HCT116 (cell line): ENCODE measurements at regions not wholly inside any gene's neighbourhood (a gene's known extent, or its start where the extent isn't known, plus 50 kb on each side); places are given as distances from the start of the nearest gene placed in this dataset.

Experiments
- ATAC-seq: fragments of 200-7000 bp; cut with Tn5 transposase; 2 replicates; pipeline ENCODE4 v1.9.1; 2020; ENCODE audit warnings: mild to moderate bottlenecking, moderate library complexity
- BruUV-seq: library from RNA; stranded (reverse); fragments of 400-500 nt; replicated peaks from 2 replicates; lab custom pipeline; 2021; lab: Mats Ljungman, UMichigan
- CTCF ChIA-PET: fragments of 300-600 bp; sonication (Branson Sonifier 250); formaldehyde crosslinking; loops from one replicate; lab custom pipeline; 2021; ENCODE audit warnings: antibody characterized with exemption; lab: Charles Lee
- POLR2A ChIA-PET: fragments of 300-600, 350-600 bp; sonication (Branson Sonifier 250); formaldehyde crosslinking; loops from one replicate; lab custom pipeline; 2021; ENCODE audit warnings: antibody characterized with exemption; lab: Charles Lee
- RAD21 ChIA-PET, 2 experiments: fragments of 300-600 bp; sonication (Branson Sonifier 250); formaldehyde crosslinking; loops; one replicate each; lab custom pipeline; 2023; ENCODE audit warnings: low total read pairs in 2 of 2; ENCODE audit not compliant: uncharacterized antibody in 2 of 2, unreplicated experiment in 2 of 2, low non-redundant PET in 1 of 2; lab: Charles Lee
- DNase-seq: peaks from one replicate; pipeline ENCODE4 v3.0.0-alpha.2; 2010; ENCODE audit warnings: low read depth, low spot score
- H2AFZ ChIP-seq: fragments of 200-600 bp; shearing (Covaris generic), sonication (generic); 2 replicates; pipeline ENCODE4 v1.6.1; 2017; ENCODE audit warnings: low read depth, mixed run types, mixed read lengths, antibody characterized with exemption, low read length; ENCODE audit not compliant: poor library complexity, severe bottlenecking
- H3K27ac ChIP-seq: 2 replicates; pipeline ENCODE4 v1.5.1; 2012; ENCODE audit warnings: low read depth, low read length
- H3K27me3 ChIP-seq: fragments of 200-600 bp; sonication (generic); 2 replicates; pipeline ENCODE4 v1.6.1; 2016; ENCODE audit warnings: mixed run types, low read length, mixed read lengths; ENCODE audit not compliant: insufficient read depth
- H3K36me3 ChIP-seq, 2 experiments: fragments of 200-500 bp in 1 of 2; fragments of 200-600 bp in 1 of 2; sonication (Bioruptor generic) in 1 of 2; sonication (generic) in 1 of 2; 2 replicates each; pipeline versions ENCODE4 v1.5.1 to v1.6.1; 2014 to 2016; ENCODE audit warnings: low read length in 2 of 2, inconsistent platforms in 1 of 2, mixed read lengths in 1 of 2, mixed run types in 1 of 2; ENCODE audit not compliant: insufficient read depth in 2 of 2, control insufficient read depth in 1 of 2
- H3K4me1 ChIP-seq, 2 experiments: fragments of 200-600 bp in 1 of 2; sonication (generic) in 1 of 2; 2 replicates each; pipeline versions ENCODE4 v1.5.1 to v1.6.1; 2012 to 2017; ENCODE audit warnings: low read length in 2 of 2, inconsistent platforms in 1 of 2, mild to moderate bottlenecking in 1 of 2, mixed read lengths in 1 of 2, mixed run types in 1 of 2, moderate library complexity in 1 of 2; ENCODE audit not compliant: insufficient read depth in 2 of 2, control insufficient read depth in 1 of 2
- H3K4me2 ChIP-seq: fragments of 200-600 bp; sonication (generic); 2 replicates; pipeline ENCODE4 v1.6.1; 2017; ENCODE audit warnings: mixed run types, low read length, mixed read lengths
- H3K4me3 ChIP-seq, 2 experiments: fragments of 200-600 bp in 1 of 2; sonication (generic) in 1 of 2; replicated peaks in 1 of 2; 2 replicates each; pipeline ENCODE4 v1.5.1; 2011 to 2016; ENCODE audit warnings: low read length in 2 of 2, control low read depth in 1 of 2, low read depth in 1 of 2, mild to moderate bottlenecking in 1 of 2, mixed read lengths in 1 of 2, mixed run types in 1 of 2
- H3K79me2 ChIP-seq: fragments of 200-600 bp; sonication (generic); 2 replicates; pipeline ENCODE4 v1.6.1; 2017; ENCODE audit warnings: mild to moderate bottlenecking, mixed run types, low read length, moderate library complexity, mixed read lengths; ENCODE audit not compliant: insufficient read depth
- H3K9ac ChIP-seq: fragments of 200-600 bp; sonication (generic); 2 replicates; pipeline ENCODE4 v1.6.1; 2016; ENCODE audit warnings: low read length, mixed read lengths
- H3K9me2 ChIP-seq: fragments of 200-600 bp; sonication (generic), shearing (Covaris generic); 2 replicates; pipeline ENCODE4 v1.6.1; 2017; ENCODE audit warnings: mixed run types, mild to moderate bottlenecking, moderate library complexity; ENCODE audit not compliant: insufficient read depth
- H3K9me3 ChIP-seq, 2 experiments: fragments of 200-500 bp in 1 of 2; fragments of 200-600 bp in 1 of 2; sonication (Bioruptor generic) in 1 of 2; sonication (generic) in 1 of 2; 2 replicates each; pipeline ENCODE4 v1.6.1; 2014 to 2017; ENCODE audit warnings: low read length in 2 of 2, mixed read lengths in 2 of 2, inconsistent platforms in 1 of 2, low read depth in 1 of 2, mild to moderate bottlenecking in 1 of 2, mixed run types in 1 of 2, moderate library complexity in 1 of 2; ENCODE audit not compliant: control insufficient read depth in 1 of 2, insufficient read depth in 1 of 2
- H4K20me1 ChIP-seq: fragments of 200-600 bp; sonication (generic), shearing (Covaris generic); 2 replicates; pipeline ENCODE4 v1.6.1; 2017; ENCODE audit warnings: mixed run types, mild to moderate bottlenecking, moderate library complexity; ENCODE audit not compliant: insufficient read depth
- EGR1 ChIP-seq: IDR thresholded peaks from 2 replicates; pipeline ENCODE4 v1.6.1; 2012; ENCODE audit warnings: low read depth
- EZH2 ChIP-seq: fragments of 200-600 bp; sonication (generic); IDR thresholded peaks from 2 replicates; pipeline ENCODE4 v1.6.1; 2017; ENCODE audit warnings: antibody characterized with exemption, mixed run types
- EZH2phosphoT487 ChIP-seq: fragments of 200-600 bp; IDR thresholded peaks from 2 replicates; pipeline ENCODE4 v1.6.1; 2018; ENCODE audit warnings: antibody characterized with exemption, borderline replicate concordance
- JUND ChIP-seq: IDR thresholded peaks from 2 replicates; pipeline ENCODE4 v1.6.1; 2012
- POLR2AphosphoS5 ChIP-seq: IDR thresholded peaks from 2 replicates; pipeline ENCODE4 v1.6.1; 2011; ENCODE audit warnings: mild to moderate bottlenecking, low read depth, low read length, moderate library complexity
- SIN3A ChIP-seq: IDR thresholded peaks from 2 replicates; pipeline ENCODE4 v1.6.1; 2012; ENCODE audit warnings: low read depth
- SP1 ChIP-seq: IDR thresholded peaks from 2 replicates; pipeline ENCODE4 v1.6.1; 2012; ENCODE audit warnings: low read depth
- TCF7L2 ChIP-seq: IDR thresholded peaks from 2 replicates; pipeline ENCODE4 v1.7.0; 2011; ENCODE audit warnings: borderline replicate concordance, inconsistent platforms; ENCODE audit not compliant: insufficient read depth, insufficient read length; ENCODE audit errors: extremely low read depth
- ZFX ChIP-seq: fragments of 450-650 bp; IDR thresholded peaks from 2 replicates; pipeline ENCODE4 v1.6.1; 2017
- intact Hi-C: fragments of 100-400 bp; cut with micrococcal nuclease; formaldehyde crosslinking; loops from 2 replicates; pipeline ENCODE4 v1.10.0; 2022
- TF ChIP-seq, protein P1 (sequence below): IDR thresholded peaks from 2 replicates; pipeline ENCODE4 v1.6.1; 2011; ENCODE audit warnings: mild to moderate bottlenecking, low read length, moderate library complexity; ENCODE audit not compliant: insufficient replicate concordance; ENCODE audit errors: extremely low read depth
- TF ChIP-seq, protein P2 (sequence below): IDR thresholded peaks from 2 replicates; pipeline ENCODE4 v1.6.1; 2012; ENCODE audit warnings: low read depth

DNA sequence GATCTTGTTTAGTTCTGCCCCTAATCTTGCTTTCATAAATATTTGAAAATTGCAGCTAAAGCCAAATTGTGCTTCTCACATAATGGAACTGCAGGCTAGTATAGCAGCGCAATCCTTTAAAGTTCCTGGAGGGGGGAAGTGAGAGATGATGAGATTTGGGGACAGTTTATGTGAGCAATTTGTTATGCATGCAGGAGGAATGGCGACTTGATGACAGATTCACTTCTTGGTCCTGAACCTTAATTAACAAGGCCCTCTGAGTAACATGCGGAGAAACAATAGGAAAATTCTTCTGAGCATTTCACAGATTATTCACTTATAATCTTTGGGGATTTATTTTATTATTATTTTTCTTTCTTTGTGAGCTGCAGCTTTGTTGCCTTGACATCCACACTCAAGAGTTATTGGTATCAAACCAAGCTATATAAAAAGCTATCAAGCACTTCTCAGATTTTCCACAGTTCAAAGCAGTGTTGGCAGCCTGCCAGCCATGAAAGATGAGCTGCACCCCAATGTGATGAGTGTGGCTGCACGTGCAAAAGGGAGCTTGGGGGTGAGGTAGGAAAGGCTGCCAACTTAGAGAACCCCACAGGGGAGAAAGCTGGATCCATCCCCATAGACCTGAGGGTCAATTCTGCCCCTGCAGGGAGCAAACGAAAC is 1662.2 kb upstream of the FLRT2 start:
- H3K79me2 ChIP-seq, result no peaks in the 10 kb centered on the region
- no peak for TF ChIP-seq ZFX
- TF ChIP-seq POLR2AphosphoS5, result no peak
- TF ChIP-seq SP1, result no peak
- no peak for TF ChIP-seq EZH2
- TF ChIP-seq, all 23 proteins: peak for 0
- DNase-seq (no peak), ATAC-seq (no peak)
- H3K9me3 ChIP-seq, result peaks cover 9 to 13% of the 10 kb centered on the region in 2 experiments; a peak in 2 of 4 replicates
- intact Hi-C loops, result no loop called here
- ChIA-PET POLR2A (no interaction called here), CTCF (no interaction called here), RAD21 (no interaction called here)
- H2AFZ ChIP-seq, result no peak overlapping the region
- H3K4me1 ChIP-seq, result no peaks in the 10 kb centered on the region
- no peaks in the 10 kb centered on the region for H3K27me3 ChIP-seq
- no peaks in the 10 kb centered on the region for H4K20me1 ChIP-seq
- no peak overlapping the region for H3K9ac ChIP-seq
- no peak overlapping the region for H3K4me2 ChIP-seq
- no peak overlapping the region for H3K4me3 ChIP-seq
- no peak overlapping the region for H3K27ac ChIP-seq
- H3K9me2 ChIP-seq, result no peaks in the 10 kb centered on the region
- H3K36me3 ChIP-seq, result no peaks in the 10 kb centered on the region
- BruUV-seq, result no TSS peak

DNA sequence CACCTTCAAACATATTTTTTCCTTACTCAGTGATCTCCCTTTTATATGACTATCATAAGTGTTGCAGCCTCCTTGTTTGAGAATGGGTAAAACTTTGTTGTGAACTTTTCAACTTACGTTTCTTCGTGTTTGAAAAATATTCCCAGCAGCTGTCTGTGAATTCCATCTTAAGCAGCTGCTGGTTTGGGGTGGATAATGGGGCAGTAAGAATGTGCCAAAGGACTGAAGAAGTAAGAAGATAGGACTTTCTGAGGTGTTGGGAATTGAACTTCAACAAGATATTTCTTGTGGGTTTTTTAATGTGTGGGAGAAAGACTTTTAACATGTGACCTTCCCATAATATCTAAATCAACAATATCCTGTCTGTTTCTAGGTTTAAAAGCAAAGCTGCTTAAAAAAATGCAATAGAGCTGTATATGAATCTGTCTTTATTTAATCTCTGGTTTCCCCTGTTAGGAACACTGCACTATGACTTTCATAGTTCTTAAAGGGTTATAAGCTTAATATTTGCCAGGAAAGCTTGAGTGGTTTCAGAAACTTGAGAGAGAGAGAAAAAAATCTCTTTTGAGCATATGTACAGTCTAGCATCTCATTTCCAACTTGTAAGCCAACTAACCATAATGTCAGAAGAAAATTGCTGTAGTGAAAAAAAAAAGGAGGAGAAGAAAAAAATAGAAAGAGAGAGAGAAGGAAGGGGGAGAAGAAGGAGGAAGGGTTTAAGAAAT is 1659.2 kb upstream of the FLRT2 start:
- ATAC-seq (no peak), DNase-seq (no peak)
- Histone ChIP-seq H3K9me3 (peaks cover 11 to 25% of the 10 kb centered on the region in 2 experiments; a peak in 2 of 4 replicates), H3K4me1 (no peaks in the 10 kb centered on the region), H3K4me2 (no peak overlapping the region), H3K4me3 (no peak overlapping the region), H3K9me2 (no peaks in the 10 kb centered on the region), H3K79me2 (no peaks in the 10 kb centered on the region), H3K36me3 (no peaks in the 10 kb centered on the region), H2AFZ (no peak overlapping the region), H3K27ac (no peak overlapping the region), H3K9ac (no peak overlapping the region), H4K20me1 (no peaks in the 10 kb centered on the region), H3K27me3 (no peaks in the 10 kb centered on the region)
- BruUV-seq, result no TSS peak
- ChIA-PET CTCF (no interaction called here), RAD21 (no interaction called here), POLR2A (no interaction called here)
- intact Hi-C loops, result no loop called here
- TF ChIP-seq EGR1 (no peak), SIN3A (no peak), EZH2phosphoT487 (no peak), JUND (no peak), TCF7L2 (no peak)
- TF ChIP-seq, protein P1, sequence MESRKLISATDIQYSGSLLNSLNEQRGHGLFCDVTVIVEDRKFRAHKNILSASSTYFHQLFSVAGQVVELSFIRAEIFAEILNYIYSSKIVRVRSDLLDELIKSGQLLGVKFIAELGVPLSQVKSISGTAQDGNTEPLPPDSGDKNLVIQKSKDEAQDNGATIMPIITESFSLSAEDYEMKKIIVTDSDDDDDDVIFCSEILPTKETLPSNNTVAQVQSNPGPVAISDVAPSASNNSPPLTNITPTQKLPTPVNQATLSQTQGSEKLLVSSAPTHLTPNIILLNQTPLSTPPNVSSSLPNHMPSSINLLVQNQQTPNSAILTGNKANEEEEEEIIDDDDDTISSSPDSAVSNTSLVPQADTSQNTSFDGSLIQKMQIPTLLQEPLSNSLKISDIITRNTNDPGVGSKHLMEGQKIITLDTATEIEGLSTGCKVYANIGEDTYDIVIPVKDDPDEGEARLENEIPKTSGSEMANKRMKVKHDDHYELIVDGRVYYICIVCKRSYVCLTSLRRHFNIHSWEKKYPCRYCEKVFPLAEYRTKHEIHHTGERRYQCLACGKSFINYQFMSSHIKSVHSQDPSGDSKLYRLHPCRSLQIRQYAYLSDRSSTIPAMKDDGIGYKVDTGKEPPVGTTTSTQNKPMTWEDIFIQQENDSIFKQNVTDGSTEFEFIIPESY, result no peak
- TF ChIP-seq, protein P2, sequence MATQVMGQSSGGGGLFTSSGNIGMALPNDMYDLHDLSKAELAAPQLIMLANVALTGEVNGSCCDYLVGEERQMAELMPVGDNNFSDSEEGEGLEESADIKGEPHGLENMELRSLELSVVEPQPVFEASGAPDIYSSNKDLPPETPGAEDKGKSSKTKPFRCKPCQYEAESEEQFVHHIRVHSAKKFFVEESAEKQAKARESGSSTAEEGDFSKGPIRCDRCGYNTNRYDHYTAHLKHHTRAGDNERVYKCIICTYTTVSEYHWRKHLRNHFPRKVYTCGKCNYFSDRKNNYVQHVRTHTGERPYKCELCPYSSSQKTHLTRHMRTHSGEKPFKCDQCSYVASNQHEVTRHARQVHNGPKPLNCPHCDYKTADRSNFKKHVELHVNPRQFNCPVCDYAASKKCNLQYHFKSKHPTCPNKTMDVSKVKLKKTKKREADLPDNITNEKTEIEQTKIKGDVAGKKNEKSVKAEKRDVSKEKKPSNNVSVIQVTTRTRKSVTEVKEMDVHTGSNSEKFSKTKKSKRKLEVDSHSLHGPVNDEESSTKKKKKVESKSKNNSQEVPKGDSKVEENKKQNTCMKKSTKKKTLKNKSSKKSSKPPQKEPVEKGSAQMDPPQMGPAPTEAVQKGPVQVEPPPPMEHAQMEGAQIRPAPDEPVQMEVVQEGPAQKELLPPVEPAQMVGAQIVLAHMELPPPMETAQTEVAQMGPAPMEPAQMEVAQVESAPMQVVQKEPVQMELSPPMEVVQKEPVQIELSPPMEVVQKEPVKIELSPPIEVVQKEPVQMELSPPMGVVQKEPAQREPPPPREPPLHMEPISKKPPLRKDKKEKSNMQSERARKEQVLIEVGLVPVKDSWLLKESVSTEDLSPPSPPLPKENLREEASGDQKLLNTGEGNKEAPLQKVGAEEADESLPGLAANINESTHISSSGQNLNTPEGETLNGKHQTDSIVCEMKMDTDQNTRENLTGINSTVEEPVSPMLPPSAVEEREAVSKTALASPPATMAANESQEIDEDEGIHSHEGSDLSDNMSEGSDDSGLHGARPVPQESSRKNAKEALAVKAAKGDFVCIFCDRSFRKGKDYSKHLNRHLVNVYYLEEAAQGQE, result no peak
